HG03378 (cell line): ENCODE measurements at regions not wholly inside any gene's neighbourhood (a gene's known extent, or its start where the extent isn't known, plus 50 kb on each side); places are given as distances from the start of the nearest gene placed in this dataset.
"Not testable (repeated sequence)": the region's sequence is repeated elsewhere in the genome, so short reads cannot be mapped to it uniquely, and the experiment has no call there.

Source experiments
- ATAC-seq: cut with Tn5 transposase; IDR thresholded peaks from one replicate; pipeline ENCODE4 v1.9.1; 2021; ENCODE audit warnings: mild to moderate bottlenecking, moderate library complexity; ENCODE audit not compliant: unreplicated experiment

- no peak for ATAC-seq
These were observed 165.9 kb downstream of the NRN1 start for GRCh38 chr6:5840734-5841390.

GRCh38 chr6:5838656-5839396 is 167.9 kb downstream of the NRN1 start:
- no peak for ATAC-seq

- ATAC-seq = no peak
These were observed 169.4 kb downstream of the NRN1 start for GRCh38 chr6:5837323-5837722.

- not testable (repeated sequence) for ATAC-seq
These were observed 170.1 kb downstream of the NRN1 start for GRCh38 chr6:5836597-5836996.

GRCh38 chr6:5833120-5833519 is 173.6 kb downstream of the NRN1 start:
- no peak for ATAC-seq

GRCh38 chr6:5832668-5833067 is 174.1 kb downstream of the NRN1 start:
- no peak for ATAC-seq

GRCh38 chr6:5831219-5831862 is 175.4 kb downstream of the NRN1 start:
- ATAC-seq = not testable (repeated sequence)

GRCh38 chr6:5828296-5828695 is 178.4 kb downstream of the NRN1 start:
- no peak for ATAC-seq

- ATAC-seq = no peak
These were observed 179.4 kb downstream of the NRN1 start for GRCh38 chr6:5827056-5827904.

- not testable (repeated sequence) for ATAC-seq
These were observed 182.2 kb downstream of the NRN1 start for GRCh38 chr6:5824382-5824983.
